ENCODE measurements at regions not wholly inside any gene's neighbourhood (a gene's known extent, or its start where the extent isn't known, plus 50 kb on each side); places are given as distances from the start of the nearest gene placed in this dataset.

DNA sequence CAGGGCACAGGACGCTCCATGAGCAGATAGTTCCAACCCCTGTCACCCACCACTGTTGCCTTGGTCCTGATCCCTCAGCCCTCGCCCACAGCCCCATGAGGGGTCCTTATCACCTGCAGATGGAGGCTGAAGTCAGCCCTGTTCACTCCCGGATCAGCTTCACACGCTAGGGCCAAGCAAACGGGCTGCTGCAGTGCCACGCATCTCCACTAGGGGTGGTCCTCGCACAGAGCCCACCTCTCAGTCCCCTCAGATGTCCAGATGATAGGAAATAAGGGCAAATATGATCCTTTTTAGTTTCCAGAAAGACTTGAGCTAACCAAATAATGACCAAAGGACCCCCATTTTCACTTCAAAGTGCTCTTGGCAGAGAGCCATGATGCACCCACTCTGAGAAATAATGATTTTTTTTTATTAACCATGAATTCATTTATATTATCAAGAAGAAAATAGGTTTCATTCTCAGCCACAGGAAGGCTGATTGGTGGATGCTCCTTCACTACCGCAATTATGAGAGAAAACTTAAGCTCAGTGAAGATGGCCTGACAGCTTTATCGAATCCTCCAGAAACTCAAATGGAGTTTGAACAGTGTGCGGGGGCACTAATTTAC, 71.9 kb upstream of the KLHL29 start:
- no peak for DNase-seq (ENCODE audit: low read depth)
- Histone ChIP-seq H3K36me3 (ENCODE audit: control insufficient read depth, insufficient read depth, low read length) (no peaks in the 10 kb centered on the region), H3K4me3 (ENCODE audit: low read depth, low read length) (no peak overlapping the region), H3K27me3 (ENCODE audit: control insufficient read depth, insufficient read depth, low read length) (peaks cover 5% of the 10 kb centered on the region)
- TF ChIP-seq, protein P1, sequence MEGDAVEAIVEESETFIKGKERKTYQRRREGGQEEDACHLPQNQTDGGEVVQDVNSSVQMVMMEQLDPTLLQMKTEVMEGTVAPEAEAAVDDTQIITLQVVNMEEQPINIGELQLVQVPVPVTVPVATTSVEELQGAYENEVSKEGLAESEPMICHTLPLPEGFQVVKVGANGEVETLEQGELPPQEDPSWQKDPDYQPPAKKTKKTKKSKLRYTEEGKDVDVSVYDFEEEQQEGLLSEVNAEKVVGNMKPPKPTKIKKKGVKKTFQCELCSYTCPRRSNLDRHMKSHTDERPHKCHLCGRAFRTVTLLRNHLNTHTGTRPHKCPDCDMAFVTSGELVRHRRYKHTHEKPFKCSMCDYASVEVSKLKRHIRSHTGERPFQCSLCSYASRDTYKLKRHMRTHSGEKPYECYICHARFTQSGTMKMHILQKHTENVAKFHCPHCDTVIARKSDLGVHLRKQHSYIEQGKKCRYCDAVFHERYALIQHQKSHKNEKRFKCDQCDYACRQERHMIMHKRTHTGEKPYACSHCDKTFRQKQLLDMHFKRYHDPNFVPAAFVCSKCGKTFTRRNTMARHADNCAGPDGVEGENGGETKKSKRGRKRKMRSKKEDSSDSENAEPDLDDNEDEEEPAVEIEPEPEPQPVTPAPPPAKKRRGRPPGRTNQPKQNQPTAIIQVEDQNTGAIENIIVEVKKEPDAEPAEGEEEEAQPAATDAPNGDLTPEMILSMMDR (IDR thresholded peaks at IDR 0.05; ENCODE audit: insufficient read depth, low read depth, low read length): peak; percentile 60
- CTCF ChIA-PET: interaction anchor here (0.7 kb wide), 1 partner anchor 29 kb away, joined by 3 read pairs; no protein-coding TSS in a partner anchor
- POLR2A ChIA-PET: no interaction called here

DNA sequence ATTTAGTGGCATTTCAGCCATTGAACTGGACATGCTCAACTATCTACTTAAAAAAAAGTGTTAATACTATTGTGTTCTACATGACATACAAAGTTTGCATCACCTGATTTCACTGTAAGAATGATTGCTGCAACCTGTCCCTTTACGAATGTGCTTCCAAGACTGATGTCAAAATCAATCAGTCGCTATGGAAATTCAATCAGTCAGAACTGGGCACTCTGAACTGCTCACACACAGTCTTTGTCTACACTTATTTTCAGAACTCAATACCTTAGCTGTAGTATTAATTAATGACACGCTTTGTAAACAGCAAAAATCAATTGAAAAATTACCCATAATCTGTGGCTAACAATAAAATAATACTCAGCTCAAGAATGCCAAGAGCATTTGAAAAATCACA, 70.3 kb upstream of the KLHL29 start:
- ChIA-PET CTCF (no interaction called here), POLR2A (no interaction called here)
- Histone ChIP-seq H3K4me3 (ENCODE audit: low read depth, low read length) (no peak overlapping the region), H3K27me3 (ENCODE audit: control insufficient read depth, insufficient read depth, low read length) (peaks cover 6% of the 10 kb centered on the region), H3K36me3 (ENCODE audit: control insufficient read depth, insufficient read depth, low read length) (no peaks in the 10 kb centered on the region)
- DNase-seq (ENCODE audit: low read depth): no peak
- TF ChIP-seq, protein P1 (IDR thresholded peaks at IDR 0.05; ENCODE audit: insufficient read depth, low read depth, low read length): no peak

DNA sequence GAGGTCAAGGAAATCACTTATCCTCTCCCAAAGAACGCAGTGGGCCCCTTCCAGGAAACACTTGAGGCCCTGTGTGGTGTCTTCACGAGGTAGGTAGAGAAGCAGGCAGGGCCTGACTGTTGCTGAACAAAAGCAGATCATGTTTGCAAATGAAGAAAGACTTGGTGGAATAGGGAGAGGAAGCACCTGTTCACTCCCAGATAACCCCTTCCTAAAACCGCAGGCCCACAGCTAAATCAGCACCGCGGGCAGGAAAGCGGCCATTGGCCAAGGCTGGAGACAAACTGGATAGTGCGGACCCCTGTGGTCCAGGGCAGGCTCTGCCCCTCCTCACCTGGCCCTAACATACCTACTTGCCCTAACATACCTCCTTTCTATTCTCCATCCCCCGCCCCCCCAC, 64.9 kb upstream of the KLHL29 start:
- no peaks in the 10 kb centered on the region for H3K36me3 ChIP-seq (ENCODE audit: control insufficient read depth, insufficient read depth, low read length)
- H3K4me3 ChIP-seq (ENCODE audit: low read depth, low read length): no peak overlapping the region
- TF ChIP-seq, protein P1 (IDR thresholded peaks at IDR 0.05; ENCODE audit: insufficient read depth, low read depth, low read length): no peak
- peaks cover 8% of the 10 kb centered on the region for H3K27me3 ChIP-seq (ENCODE audit: control insufficient read depth, insufficient read depth, low read length)
- DNase-seq (ENCODE audit: low read depth): no peak
- ChIA-PET CTCF (no interaction called here), POLR2A (no interaction called here)

DNA sequence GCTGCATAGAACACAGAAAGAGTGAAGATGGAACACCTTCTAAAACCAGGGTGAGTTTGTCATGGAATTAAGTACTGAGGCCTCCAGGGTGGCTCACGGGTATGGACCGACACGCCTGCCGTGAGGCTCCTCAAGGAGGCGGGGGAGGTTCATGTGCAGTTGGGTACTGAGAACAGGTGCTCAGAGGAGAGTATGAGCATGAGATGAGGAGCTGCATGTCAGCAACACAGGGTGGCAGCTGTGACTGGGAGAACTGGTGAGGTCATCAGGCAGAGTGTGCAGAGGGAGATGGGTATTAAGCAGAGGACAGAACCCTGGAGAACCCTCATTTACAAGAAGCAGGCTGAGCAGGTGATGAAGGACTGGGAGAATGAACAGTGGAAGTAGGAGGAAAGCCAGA, 63.2 kb upstream of the KLHL29 start:
- no peaks in the 10 kb centered on the region for H3K36me3 ChIP-seq (ENCODE audit: control insufficient read depth, insufficient read depth, low read length)
- ChIA-PET POLR2A (no interaction called here), CTCF (interaction anchor here (0.6 kb wide), 1 partner anchor 438 kb away, joined by 3 read pairs; no protein-coding TSS in a partner anchor)
- peaks cover 8% of the 10 kb centered on the region for H3K27me3 ChIP-seq (ENCODE audit: control insufficient read depth, insufficient read depth, low read length)
- DNase-seq (ENCODE audit: low read depth): no peak
- TF ChIP-seq, protein P1 (IDR thresholded peaks at IDR 0.05; ENCODE audit: insufficient read depth, low read depth, low read length): no peak
- no peak overlapping the region for H3K4me3 ChIP-seq (ENCODE audit: low read depth, low read length)

DNA sequence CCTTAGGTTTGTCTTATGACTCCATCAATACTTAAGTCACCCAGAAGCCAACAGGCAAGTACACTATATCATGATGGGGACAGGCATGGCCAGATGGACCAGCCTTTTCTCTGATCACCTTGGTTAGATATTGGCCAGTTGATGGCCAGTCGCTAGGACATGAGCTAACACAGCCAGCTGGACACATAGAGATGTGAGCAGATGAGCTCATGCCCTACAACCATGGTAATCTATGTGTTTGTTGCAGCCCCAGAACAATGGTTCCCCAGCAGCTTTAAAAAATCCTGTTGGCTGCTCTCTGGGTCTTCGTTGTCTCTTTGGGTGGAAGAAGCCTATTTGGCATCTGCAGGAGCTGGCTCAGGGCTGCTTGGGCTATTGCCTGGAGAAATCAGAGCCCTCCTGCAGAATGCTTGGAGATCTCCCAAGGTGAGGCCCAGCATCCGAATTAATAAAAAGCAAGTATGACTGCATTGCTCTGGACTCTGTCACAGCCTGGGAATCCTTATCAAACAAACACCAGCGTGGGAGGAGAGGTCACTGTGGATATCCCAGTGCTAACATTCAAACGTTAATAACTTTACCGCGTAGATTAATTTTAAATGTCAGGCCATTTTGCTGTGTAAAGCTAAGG, 62.3 kb upstream of the KLHL29 start:
- H3K27me3 ChIP-seq (ENCODE audit: control insufficient read depth, insufficient read depth, low read length): peaks cover 8% of the 10 kb centered on the region
- no peak overlapping the region for H3K4me3 ChIP-seq (ENCODE audit: low read depth, low read length)
- no peak for DNase-seq (ENCODE audit: low read depth)
- no peaks in the 10 kb centered on the region for H3K36me3 ChIP-seq (ENCODE audit: control insufficient read depth, insufficient read depth, low read length)
- TF ChIP-seq, protein P1 (IDR thresholded peaks at IDR 0.05; ENCODE audit: insufficient read depth, low read depth, low read length): no peak
- ChIA-PET POLR2A (no interaction called here), CTCF (interaction anchor here (1.1 kb wide), 1 partner anchor 26 kb away, joined by 3 read pairs; no protein-coding TSS in a partner anchor)

All from BJ (cell line).